T1000 (cell line): ENCODE measurements at regions not wholly inside any gene's neighbourhood (a gene's known extent, or its start where the extent isn't known, plus 50 kb on each side); places are given as distances from the start of the nearest gene placed in this dataset.
"Not testable (repeated sequence)": the region's sequence is repeated elsewhere in the genome, so short reads cannot be mapped to it uniquely, and the experiment has no call there.

Source experiments
- DNase-seq: peaks from one replicate; lab custom pipeline; 2025; ENCODE audit warnings: mixed read lengths; lab: John Stamatoyannopoulos, UW

DNA sequence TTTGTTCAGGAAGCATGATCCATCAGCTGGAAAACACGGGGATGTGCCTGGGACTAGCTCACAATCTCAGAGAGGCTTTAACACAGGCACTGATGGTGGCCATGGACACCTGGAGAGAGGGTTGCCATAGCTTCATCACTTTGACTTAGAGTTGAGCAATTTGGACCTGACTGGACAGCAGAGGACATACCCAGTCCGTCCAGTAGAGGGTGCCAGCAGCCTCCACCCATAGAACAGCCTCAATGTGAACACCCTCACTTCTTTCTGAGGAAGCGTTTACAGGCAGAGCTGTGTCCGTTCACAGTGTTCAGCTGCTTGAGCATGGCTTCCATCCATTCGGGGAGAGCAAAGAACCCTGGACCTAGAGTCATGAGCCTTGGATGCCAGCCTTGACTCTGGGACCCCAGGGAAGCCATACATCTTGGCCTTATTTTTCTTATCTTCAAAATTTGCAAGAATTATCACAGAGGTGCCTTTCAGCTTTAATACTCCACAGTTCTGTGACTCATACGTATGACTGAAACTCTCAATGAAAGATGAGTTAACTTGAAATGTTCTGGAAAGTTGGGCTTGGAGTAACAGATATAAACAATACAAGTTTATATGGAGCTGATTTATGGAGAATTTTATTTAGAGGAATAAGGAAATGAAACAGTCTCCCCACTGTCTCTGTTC is 302.9 kb upstream of the PODXL start:
- DNase-seq, result no peak

GRCh38 chr7:131858611-131859010 is 302.2 kb upstream of the PODXL start:
- no peak for DNase-seq

- DNase-seq, result no peak
These were observed 293.0 kb upstream of the PODXL start for GRCh38 chr7:131849472-131849871.

DNA sequence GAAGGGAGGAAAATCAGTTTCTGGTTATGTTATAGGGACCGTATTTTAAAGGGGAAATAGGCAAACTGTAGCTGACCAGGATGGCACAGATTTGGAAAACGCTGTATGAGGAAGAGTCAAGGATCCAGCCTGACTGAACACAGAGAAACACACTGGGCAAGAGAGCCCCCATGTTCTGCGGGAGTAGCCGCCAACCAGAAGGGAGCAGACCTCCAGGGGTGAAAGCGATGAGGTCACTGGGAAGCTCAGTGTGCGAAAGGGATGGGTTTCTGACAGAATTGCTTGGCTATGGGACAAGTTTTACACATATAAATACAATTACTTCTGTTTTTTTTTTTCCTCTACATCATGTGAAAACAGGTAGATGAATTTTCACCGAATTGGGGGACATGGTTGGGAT is 291.6 kb upstream of the PODXL start:
- DNase-seq, result no peak

DNA sequence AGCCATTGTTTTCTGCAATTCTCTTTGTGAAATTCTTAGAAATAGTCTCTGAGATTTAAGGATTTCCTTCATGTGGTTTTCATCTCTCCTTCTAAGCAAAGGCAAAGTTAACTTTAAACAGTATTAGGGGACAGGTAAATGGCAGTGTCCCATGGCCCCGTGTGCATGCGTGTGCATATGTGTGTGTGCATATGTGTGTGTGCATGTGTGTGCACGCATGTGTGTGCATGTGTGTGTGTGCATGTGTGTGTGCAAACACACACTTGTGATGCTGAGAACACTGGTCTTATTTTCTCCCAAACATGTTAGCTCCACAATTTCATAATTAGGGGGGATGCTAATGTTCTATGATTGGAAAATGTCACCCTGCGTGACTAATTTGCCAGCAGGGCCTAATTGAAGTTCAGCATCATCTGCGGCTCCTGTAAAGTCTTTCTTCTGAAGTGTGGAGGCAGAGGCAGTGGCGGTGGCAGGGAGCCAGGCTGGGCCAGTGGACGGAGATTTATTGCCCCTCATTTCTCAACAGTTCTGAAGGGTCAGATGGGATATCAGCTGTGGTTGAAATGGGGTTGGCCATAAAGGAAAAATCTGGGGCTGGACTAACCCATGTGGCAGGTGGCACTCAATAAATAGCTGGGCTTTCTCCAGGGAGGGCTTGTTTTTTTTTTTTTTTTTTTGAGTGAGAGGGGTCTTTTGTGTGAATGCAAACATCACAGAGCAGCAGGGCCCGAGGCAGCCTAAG is 289.3 kb upstream of the PODXL start:
- no peak for DNase-seq

DNA sequence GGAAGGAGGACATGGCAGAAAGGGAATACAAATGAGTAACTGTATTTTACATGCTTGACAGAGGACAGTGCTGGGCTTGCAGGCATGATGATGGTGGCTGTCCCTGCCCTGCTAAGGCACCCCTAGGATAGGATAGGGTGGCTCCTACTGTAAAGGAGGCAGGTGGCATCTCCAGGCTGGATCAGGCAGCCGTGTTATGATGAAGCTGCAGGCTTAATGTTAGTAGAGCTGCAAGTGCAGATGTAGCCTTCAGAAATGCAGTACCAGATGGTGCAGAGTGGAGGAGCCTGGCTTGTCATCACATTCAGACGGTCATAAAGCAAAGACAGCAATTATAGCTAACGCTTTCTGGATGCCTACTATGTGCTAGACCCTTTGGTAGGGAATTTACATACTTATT is 287.9 kb upstream of the PODXL start:
- no peak for DNase-seq

- no peak for DNase-seq
These were observed 287.5 kb upstream of the PODXL start for GRCh38 chr7:131843898-131844331.

DNA sequence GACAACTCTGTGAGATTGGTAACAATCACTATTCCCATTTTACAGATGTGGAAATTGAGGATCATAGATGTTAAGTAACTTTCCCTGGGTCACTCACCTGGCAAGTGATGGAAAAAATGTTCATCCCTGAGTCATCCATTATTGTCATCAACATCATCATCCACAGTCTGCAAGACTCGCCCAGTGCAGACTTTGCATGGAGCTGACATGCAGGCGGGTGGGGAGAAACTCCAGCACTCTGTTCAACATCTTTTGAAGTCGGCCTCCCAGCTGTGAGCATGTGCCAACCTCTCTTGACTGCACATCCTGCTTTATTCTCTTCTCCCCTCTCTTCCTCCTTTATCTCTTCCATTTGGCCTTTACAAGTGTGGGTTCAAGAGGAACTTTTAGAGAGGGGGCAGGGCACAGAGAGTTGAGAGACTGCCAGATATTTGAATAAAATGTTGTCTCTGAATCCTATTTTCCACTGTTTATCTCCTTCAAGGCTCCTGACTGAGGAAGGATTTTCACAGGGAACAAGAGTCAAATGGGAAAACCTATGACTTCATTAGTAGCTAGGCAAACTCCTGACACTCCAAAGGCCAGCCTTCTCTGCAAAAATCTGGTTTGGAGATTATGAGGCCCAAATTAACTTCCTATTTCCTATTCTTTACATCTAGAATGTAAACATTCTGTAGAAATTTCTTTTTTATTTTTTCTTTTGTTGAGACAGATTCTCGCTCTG is 283.7 kb upstream of the PODXL start:
- no peak for DNase-seq

DNA sequence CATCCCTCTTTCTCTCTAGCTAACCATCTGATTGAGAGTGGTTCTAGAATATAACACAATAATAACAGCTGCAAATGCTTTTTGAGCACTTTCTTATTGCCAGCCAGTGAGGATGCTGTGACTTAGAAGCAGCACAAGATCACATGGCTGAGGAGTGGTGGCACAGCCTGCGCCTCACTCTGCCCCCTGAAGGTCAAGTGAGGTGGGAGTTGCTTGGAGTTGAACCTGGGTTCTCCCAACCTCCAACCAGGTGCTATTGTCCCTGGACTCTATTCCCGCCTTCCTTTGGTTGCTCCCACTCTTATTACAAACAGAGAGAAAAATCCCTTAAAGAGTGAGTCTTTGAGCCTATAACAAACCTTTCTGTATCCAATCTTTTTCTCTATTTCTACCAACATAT is 280.3 kb upstream of the PODXL start:
- no peak for DNase-seq

- DNase-seq, result no peak
These were observed 278.7 kb upstream of the PODXL start for GRCh38 chr7:131835141-131835540.

DNA sequence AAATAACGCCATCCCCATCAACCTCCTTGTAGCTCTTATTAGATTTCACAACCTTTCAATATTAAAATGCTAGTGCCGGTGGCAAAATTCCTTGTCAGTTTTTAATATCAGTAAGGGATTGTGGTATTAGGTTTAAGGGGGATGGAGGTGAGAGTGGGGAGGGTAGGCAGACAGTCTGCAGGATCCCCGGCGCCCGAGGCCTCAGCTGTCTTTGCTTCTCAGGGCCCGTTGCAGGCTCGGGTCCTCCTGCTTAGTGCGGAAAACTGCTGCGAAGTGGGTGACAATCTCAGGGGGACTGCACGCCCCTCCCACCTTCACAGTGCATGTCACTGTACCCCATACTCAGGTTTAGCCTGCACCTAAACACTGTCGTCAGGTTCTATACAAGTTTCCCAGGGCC is 274.3 kb upstream of the PODXL start:
- no peak for DNase-seq

DNA sequence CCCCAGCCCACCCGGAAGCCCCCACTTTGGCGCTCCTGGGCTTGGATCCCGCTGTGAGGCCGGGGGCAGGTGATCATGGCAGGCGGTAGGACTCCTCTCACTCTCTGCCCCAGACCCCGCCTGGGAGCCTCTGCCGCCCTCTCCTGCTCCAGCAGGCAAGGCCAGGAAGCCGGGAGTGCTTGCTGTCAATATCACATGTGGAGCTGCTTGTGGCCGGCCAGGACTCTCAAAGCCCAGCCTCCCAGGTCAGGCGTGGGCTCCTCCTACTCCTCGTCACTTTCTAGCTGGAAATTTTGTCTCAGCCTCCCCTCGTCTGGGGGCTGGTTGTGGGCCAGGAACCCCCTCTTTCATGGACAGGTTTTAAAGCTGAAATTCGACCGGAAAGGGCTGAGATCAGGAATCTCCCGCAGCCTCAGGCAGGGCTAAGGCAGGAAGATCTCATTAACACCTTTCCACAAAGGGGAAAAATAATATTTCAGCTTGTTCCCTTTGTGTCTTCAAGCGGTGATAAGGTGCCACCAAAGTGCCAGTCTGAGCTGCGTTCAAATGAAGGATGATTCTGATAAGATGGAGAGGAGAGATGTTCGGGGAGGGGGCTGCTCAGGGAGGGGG is 273.6 kb upstream of the PODXL start:
- DNase-seq, result no peak

GRCh38 chr7:131827421-131827820 is 271.0 kb upstream of the PODXL start:
- DNase-seq, result no peak

DNA sequence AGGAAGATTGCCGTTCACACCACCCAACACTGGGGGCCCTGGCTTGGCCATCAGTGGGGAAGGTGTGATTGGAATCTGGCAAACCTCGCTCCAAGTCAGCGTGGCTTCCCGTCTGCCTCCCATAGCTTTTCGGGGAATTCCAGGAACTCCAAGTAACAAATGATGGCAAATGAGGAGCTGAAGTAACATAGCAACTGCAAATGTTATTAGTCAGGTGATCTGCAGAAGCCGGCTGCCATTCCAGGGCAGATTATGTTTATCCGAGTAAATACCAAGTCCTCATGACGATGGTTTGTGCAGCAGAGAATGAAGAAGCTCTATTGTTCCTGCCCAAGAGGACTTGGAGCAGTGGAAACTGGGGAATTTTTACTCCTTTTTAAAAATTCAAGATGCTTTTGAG is 270.5 kb upstream of the PODXL start:
- DNase-seq, result no peak

- DNase-seq, result not testable (repeated sequence)
These were observed 267.6 kb upstream of the PODXL start for GRCh38 chr7:131823961-131824440.

GRCh38 chr7:131819891-131820290 is 263.5 kb upstream of the PODXL start:
- DNase-seq, result no peak

DNA sequence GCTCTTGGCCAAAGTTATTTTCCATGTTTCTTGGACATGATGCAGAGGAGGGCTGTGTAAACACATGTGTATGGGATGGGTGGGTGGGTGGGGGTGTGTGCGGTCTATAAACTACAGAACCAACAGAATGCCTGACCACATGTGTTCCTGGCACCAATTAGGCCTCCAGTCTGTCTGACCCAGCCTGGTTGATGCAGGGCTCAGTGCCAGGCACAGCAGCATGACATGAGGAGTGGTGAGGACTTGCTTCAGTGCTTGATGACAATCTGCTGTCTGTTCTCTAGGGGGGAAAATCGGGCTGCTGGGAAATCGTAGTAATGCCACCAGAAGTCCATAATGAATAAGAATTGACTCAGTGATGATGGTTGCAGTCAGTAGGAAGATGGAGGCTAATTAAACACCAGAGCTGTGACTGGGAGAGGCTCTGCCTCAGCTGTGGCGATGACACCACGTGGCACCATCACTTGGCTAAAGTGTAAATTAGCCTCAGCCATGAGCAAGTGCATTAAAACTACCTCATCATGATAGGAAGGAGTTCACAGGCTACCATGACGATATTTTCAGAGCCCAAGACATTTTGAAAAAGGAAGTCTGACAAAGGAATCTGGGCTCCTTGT is 260.1 kb upstream of the PODXL start:
- no peak for DNase-seq

DNA sequence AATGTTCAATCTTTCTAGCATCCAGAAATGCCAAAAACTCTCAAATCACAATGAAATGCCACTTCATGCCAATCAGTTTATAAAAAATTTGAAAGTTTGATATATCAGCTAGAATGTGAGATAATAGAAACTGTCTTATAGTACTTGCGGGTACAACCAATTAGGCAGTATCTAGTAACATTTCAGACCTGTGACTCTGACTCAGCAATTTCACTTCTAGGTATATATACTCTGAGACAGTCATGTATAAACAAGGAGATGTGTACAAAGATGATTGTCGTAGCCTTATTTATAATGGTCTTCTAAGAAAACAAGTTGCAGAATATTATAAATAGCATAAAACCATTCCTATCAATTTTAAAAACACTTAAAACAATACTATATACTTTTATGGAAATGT is 252.3 kb upstream of the PODXL start:
- no peak for DNase-seq

GRCh38 chr7:131808156-131808555 is 251.7 kb upstream of the PODXL start:
- not testable (repeated sequence) for DNase-seq

DNA sequence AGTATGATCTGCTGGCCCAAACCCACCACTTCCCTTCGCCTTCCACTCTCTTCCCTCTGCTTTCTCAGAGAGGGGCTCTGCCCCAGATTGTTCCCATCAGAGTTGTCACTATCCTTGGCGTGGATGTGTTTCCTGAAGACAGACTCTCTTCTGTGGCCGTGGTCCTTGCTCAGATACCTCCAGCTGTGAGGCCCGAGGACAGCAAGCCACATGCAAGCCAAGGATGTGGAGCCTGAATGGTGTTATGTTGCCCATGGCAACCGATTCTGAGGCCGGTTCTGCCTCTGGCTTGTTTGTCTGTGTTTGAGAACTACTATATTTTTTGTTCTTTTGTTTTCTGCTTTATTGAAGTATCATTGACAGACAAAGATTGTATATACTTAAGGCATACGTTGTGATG is 247.4 kb upstream of the PODXL start:
- DNase-seq, result no peak

- DNase-seq, result no peak
These were observed 245.9 kb upstream of the PODXL start for GRCh38 chr7:131802195-131802864.
